Activated naive CD8-positive, alpha-beta T cell treated with anti-CD3 and anti-CD28 coated beads, Interleukin-2, amount 10 ng/mL, durations not matched to agents 7 days and 5 days (primary cell): ENCODE measurements at regions not wholly inside any gene's neighbourhood (a gene's known extent, or its start where the extent isn't known, plus 50 kb on each side); places are given as distances from the start of the nearest gene placed in this dataset.
"Not testable (repeated sequence)": the region's sequence is repeated elsewhere in the genome, so short reads cannot be mapped to it uniquely, and the experiment has no call there.

ENCODE experiments used
- ATAC-seq: fragments of 150-1000 bp; cut with Tn5 transposase; one replicate; pipeline ENCODE4 v1.10.0; 2021; ENCODE audit warnings: low read depth, moderate library complexity
- POLR2A ChIA-PET: fragments of 350-600 bp; sonication (Branson Sonifier 250); formaldehyde crosslinking; loops from one replicate; lab custom pipeline; 2021; ENCODE audit warnings: antibody characterized with exemption; lab: Charles Lee
- DNase-seq: peaks from one replicate; pipeline ENCODE4 v3.0.0; 2021
- H3K27ac Mint-ChIP-seq: one replicate; pipeline ENCODE4 v1.8.0; 2022; ENCODE audit warnings: mild to moderate bottlenecking, mixed read lengths
- H3K27me3 Mint-ChIP-seq: one replicate; pipeline ENCODE4 v1.8.0; 2022; ENCODE audit warnings: mild to moderate bottlenecking, moderate library complexity, mixed read lengths
- H3K36me3 Mint-ChIP-seq: one replicate; pipeline ENCODE4 v1.8.0; 2021; ENCODE audit warnings: mild to moderate bottlenecking, mixed read lengths
- H3K4me1 Mint-ChIP-seq: one replicate; pipeline ENCODE4 v1.8.0; 2021; ENCODE audit warnings: mixed read lengths
- H3K4me3 Mint-ChIP-seq: one replicate; pipeline ENCODE4 v1.8.0; 2022; ENCODE audit warnings: mild to moderate bottlenecking, moderate library complexity, mixed read lengths
- H3K9me3 Mint-ChIP-seq: one replicate; pipeline ENCODE4 v1.8.0; 2021; ENCODE audit warnings: mixed read lengths

DNA sequence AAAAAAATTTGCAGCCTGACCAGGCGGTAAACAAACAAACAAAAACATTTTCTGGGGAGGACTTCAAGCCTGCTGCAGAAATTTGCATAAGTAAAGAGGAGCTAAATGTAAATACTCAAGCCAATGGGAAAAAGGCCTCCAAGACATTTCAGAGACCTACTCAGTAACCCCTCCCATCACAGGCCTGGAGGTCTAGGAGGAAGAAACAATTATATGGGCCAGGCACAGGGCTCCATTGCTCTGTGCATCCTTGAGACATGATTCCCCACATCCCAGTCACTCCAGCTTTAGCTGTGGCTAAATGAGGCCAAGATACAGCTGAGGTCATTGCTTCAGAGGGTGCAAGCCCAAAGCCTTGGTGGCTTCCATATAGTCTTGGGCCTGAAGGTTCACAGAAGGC lies 793.4 kb downstream of the SLITRK1 start:
- H3K4me3 Mint-ChIP-seq = no peak overlapping the region
- DNase-seq = no peak
- H3K36me3 Mint-ChIP-seq = no peaks in the 10 kb centered on the region
- H3K27me3 Mint-ChIP-seq = no peaks in the 10 kb centered on the region
- no peaks in the 10 kb centered on the region for H3K4me1 Mint-ChIP-seq
- POLR2A ChIA-PET = no interaction called here
- no peaks in the 10 kb centered on the region for H3K9me3 Mint-ChIP-seq
- ATAC-seq = no peak
- H3K27ac Mint-ChIP-seq = no peak overlapping the region

DNA sequence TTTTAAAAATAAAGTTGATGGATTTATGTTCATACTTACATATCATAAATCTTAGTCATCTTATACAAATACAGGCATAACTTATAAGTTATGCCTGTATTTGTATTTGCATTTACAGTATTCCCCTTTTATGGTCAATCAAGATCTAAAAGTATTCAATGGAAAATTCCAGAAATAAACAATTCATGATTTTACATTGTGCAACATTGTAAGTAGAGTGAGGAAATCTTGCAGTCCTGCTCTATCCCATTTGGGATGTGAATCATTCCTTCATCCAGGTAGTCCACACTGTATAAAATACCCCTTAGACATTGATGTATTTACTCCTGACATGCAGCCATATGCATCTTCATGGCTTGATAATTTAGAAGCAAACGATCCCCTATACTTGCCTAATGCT lies 795.3 kb downstream of the SLITRK1 start:
- Mint-ChIP-seq H3K27me3 (no peaks in the 10 kb centered on the region), H3K36me3 (no peaks in the 10 kb centered on the region), H3K27ac (no peak overlapping the region), H3K4me3 (no peak overlapping the region), H3K4me1 (no peaks in the 10 kb centered on the region), H3K9me3 (no peaks in the 10 kb centered on the region)
- POLR2A ChIA-PET = no interaction called here
- no peak for ATAC-seq
- DNase-seq = no peak

DNA sequence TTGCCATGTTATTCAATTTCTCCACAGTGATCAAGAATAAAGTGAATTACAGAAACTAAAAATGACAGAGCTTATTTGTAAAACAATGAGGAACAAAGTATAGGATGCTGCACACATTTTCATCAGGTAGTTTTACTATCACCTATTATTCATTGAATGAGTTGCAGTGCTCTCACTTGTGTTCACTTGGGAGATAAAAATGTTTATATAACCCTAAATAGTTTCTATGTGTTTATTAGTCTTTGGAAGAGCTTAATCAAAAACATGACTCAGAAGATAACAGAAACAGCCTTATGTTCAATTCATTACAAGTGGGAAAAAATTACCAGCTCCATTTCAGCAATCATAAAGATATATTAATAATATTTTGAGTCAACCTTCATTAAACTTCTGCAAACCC lies 796.2 kb downstream of the SLITRK1 start:
- POLR2A ChIA-PET = no interaction called here
- Mint-ChIP-seq H3K27me3 (no peaks in the 10 kb centered on the region), H3K27ac (no peak overlapping the region), H3K4me3 (no peak overlapping the region), H3K4me1 (no peaks in the 10 kb centered on the region), H3K9me3 (peaks cover 2% of the 10 kb centered on the region), H3K36me3 (no peaks in the 10 kb centered on the region)
- no peak for DNase-seq
- ATAC-seq = no peak

DNA sequence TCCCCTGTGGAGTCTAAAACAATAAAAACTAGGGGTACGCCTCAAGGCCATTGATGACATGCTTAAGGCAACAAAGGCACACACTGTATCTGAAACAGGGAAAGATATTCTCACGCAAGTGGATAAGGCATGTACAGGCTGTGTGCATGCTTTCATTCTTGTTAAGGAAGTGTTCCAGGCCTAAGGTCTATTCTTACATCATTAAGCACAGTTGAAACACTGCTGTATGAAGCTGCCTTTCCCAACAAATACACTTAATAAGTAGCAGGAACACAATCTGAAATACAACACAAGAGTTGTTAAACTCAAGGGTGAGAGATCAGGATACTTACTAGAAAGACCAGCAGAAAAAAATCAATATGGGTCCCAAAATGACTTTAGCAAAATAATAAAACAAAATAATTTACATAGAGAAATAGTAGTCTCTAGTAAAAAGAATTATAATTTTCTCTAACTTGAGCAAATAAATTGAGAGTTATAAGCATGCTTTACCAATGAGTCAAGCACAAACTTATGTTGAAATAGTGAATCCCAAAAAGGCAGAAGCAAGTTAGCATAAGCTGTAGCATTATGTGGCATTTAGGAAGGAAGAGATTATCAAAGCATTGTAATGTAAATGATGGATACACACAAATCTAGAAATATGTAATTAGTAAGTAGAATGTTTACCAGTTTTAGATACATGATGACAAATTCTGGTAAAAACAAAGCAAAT lies 796.9 kb downstream of the SLITRK1 start:
- H3K27ac Mint-ChIP-seq = no peak overlapping the region
- no peaks in the 10 kb centered on the region for H3K4me1 Mint-ChIP-seq
- POLR2A ChIA-PET = no interaction called here
- no peaks in the 10 kb centered on the region for H3K36me3 Mint-ChIP-seq
- ATAC-seq (no peak), DNase-seq (no peak)
- peaks cover 2% of the 10 kb centered on the region for H3K9me3 Mint-ChIP-seq
- H3K27me3 Mint-ChIP-seq = no peaks in the 10 kb centered on the region
- no peak overlapping the region for H3K4me3 Mint-ChIP-seq

DNA sequence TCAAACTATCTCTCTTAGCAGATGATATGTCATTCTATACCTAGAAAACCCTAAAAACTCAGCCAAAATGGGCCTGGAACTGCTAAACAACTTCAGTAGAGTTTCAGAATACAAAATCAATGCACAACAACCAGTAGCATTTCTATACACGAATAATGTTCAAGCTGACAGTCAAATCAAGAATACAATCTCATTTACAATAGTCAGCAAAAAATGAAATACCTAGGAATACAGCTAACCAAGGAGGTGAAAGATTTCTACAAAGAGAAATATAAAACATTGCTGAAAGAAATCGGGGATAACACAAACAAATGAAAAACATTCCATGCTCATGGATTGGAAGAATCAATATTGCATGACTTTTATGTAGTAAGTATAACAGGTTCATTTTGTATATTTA lies 804.8 kb downstream of the SLITRK1 start:
- Mint-ChIP-seq H3K27ac (no peak overlapping the region), H3K36me3 (no peaks in the 10 kb centered on the region), H3K4me1 (no peaks in the 10 kb centered on the region), H3K4me3 (no peak overlapping the region), H3K27me3 (no peaks in the 10 kb centered on the region), H3K9me3 (peaks cover 5% of the 10 kb centered on the region)
- POLR2A ChIA-PET = no interaction called here
- ATAC-seq = no peak
- DNase-seq = no peak

DNA sequence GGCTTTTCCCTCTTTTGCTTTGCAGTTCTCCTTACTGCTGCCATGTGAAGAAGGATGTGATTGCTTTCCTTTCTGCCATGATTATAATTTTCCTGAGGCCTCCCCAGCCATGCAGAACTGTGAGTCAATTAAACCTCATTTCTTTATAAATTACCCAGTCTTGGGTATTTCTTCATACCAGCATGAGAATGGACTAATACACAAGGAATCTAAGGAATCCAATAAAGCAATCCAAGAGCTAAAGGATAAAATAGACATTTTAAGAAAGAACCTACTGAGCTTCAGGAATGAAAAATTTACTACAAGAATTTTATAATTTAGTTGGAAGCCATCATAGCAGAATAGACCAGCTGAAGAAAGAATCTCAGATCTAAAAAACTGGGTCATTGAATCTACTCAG lies 808.3 kb downstream of the SLITRK1 start:
- ATAC-seq, H3K27me3 Mint-ChIP-seq, H3K36me3 Mint-ChIP-seq, DNase-seq, H3K9me3 Mint-ChIP-seq, H3K4me3 Mint-ChIP-seq, POLR2A ChIA-PET, H3K27ac Mint-ChIP-seq, H3K4me1 Mint-ChIP-seq: not testable (repeated sequence)

DNA sequence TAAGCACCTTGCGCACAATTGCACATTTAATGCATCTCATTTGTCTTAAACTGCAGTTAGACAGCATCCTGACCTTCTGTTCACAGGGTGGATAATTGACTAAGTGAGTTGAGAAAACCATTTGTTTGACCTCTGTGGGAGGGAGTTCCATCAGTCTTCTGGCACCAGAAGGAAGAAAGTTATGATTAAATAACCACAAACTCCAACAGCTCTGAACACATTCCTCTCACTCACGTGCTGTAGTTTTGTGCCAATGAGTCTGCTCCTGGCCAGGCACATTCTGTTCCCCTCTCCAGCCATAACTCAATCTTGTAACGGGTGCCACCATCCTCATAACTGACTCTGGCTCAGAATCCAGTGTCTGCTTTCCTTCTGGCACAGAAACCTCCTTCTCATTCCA lies 817.2 kb downstream of the SLITRK1 start:
- no peak for DNase-seq
- H3K27me3 Mint-ChIP-seq = no peaks in the 10 kb centered on the region
- POLR2A ChIA-PET = no interaction called here
- no peak overlapping the region for H3K4me3 Mint-ChIP-seq
- no peaks in the 10 kb centered on the region for H3K36me3 Mint-ChIP-seq
- no peaks in the 10 kb centered on the region for H3K4me1 Mint-ChIP-seq
- ATAC-seq = no peak
- H3K27ac Mint-ChIP-seq = no peak overlapping the region
- H3K9me3 Mint-ChIP-seq = peaks cover 3% of the 10 kb centered on the region

DNA sequence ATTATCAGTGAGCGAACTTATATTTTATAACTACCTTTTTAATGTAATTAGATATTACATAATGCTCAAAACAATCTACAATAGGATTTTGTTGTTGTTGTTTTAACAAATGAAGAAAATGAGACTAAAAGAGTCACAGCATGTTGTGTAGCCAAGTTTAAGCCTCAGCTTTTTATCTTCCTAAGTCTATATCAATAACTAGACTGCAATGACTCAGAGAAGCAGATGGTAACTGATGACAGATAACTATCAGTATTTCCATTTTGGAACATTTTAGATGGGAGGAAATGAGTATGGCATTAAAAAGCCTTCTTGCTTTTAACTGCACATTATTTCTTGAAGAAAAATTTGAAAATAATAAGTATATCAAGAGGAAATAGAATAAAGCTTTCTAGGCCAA lies 825.2 kb downstream of the SLITRK1 start:
- POLR2A ChIA-PET = no interaction called here
- H3K36me3 Mint-ChIP-seq = no peaks in the 10 kb centered on the region
- no peak overlapping the region for H3K27ac Mint-ChIP-seq
- H3K4me1 Mint-ChIP-seq = no peaks in the 10 kb centered on the region
- no peaks in the 10 kb centered on the region for H3K9me3 Mint-ChIP-seq
- H3K27me3 Mint-ChIP-seq = no peaks in the 10 kb centered on the region
- no peak overlapping the region for H3K4me3 Mint-ChIP-seq
- ATAC-seq (no peak), DNase-seq (no peak)

DNA sequence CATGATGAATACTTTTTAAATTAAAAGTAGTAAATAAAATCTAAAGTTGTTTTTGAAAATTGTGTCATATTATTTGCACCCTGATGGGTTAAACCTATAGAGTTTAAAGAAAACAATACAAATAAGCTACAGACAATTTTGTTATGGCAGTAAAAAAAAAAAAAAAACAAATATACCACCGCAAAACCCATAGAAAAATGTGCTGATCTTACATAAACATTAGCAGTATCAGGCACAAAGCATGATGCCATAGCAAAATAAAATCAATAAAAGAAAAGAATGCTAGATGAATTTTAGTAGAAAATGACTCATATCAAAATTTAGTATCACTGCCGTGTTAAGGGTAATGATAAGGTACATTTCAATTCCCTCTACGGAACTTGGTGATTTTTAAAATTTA lies 826.0 kb downstream of the SLITRK1 start:
- no peaks in the 10 kb centered on the region for H3K4me1 Mint-ChIP-seq
- no peaks in the 10 kb centered on the region for H3K9me3 Mint-ChIP-seq
- no peak for ATAC-seq
- POLR2A ChIA-PET = no interaction called here
- DNase-seq = no peak
- no peaks in the 10 kb centered on the region for H3K36me3 Mint-ChIP-seq
- no peak overlapping the region for H3K27ac Mint-ChIP-seq
- H3K4me3 Mint-ChIP-seq = no peak overlapping the region
- no peaks in the 10 kb centered on the region for H3K27me3 Mint-ChIP-seq

DNA sequence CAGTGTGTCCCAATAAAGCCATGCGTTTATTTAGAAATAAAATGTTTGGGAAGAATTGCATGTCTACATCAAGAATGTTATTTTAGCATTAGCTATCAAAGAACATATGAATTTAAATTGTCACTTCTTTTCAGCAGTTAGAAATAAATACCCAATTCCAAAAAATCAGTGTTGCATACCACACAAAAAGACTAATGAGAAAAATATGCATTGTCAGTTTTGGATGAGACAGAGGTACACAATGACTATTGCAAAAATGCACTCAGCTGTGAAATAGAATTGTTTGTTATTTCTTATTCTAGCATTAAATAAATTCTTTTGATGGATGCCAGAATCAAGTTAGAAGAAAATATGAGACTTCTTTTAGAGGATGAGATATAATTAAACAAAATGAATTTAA lies 833.9 kb downstream of the SLITRK1 start:
- no peaks in the 10 kb centered on the region for H3K9me3 Mint-ChIP-seq
- ATAC-seq = no peak
- no peak for DNase-seq
- no peaks in the 10 kb centered on the region for H3K4me1 Mint-ChIP-seq
- H3K36me3 Mint-ChIP-seq = no peaks in the 10 kb centered on the region
- no peak overlapping the region for H3K4me3 Mint-ChIP-seq
- no peak overlapping the region for H3K27ac Mint-ChIP-seq
- H3K27me3 Mint-ChIP-seq = no peaks in the 10 kb centered on the region
- POLR2A ChIA-PET = no interaction called here

DNA sequence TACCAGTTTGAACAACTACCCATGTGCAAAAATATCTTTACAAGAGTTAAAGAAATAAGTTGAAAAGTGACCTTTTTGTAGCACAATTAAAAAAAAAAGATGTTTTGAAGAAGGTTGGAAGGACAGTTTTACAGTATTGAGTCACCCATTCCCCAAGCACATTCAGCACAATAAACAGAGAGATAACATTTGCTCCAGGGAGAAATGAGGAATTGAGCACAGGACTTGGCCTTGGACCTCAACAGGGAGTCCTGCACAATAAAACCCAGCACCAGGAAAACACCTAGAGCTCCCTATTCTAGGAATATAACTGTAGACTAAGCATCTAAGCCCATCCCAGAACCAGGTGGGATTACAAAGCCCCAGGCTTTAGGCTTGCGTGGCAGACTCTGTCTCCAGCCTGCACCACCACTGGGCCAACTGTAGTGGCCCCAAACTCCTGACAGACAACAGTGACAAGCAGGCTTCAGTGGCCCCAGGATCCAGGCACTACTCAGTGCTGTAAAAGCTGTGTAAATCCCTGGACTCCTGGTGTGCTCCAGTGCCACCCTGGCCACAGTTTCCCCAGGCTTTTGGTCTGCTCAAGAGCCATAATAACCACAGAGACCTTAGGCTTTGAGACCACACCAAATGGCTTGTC lies 857.2 kb downstream of the SLITRK1 start:
- no peaks in the 10 kb centered on the region for H3K4me1 Mint-ChIP-seq
- H3K27me3 Mint-ChIP-seq = no peaks in the 10 kb centered on the region
- H3K27ac Mint-ChIP-seq = no peak overlapping the region
- no peak for DNase-seq
- H3K36me3 Mint-ChIP-seq = no peaks in the 10 kb centered on the region
- no peak for ATAC-seq
- no peak overlapping the region for H3K4me3 Mint-ChIP-seq
- POLR2A ChIA-PET = no interaction called here
- H3K9me3 Mint-ChIP-seq = no peaks in the 10 kb centered on the region

DNA sequence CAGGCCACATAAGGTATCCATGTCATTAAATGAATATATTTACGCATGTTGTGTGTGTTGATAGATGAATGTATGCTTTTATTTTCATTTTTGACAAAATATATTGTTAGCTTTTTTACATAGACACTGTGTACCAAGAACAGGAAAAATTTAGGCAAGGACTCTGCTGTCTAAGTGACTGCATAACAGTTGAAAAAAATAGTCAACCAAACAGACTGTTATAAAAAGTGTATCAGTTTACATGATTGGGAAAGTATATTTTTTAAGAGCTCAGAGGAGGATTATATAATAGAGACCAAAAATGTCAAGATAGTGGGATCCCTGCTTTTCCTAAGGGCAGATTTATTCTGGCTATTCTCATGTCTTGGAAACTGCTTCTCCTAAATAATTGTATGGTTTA lies 858.0 kb downstream of the SLITRK1 start:
- no peak for DNase-seq
- ATAC-seq = no peak
- Mint-ChIP-seq H3K9me3 (peaks cover 2% of the 10 kb centered on the region), H3K4me1 (no peaks in the 10 kb centered on the region), H3K4me3 (no peak overlapping the region), H3K36me3 (no peaks in the 10 kb centered on the region), H3K27me3 (no peaks in the 10 kb centered on the region), H3K27ac (no peak overlapping the region)
- POLR2A ChIA-PET = no interaction called here

DNA sequence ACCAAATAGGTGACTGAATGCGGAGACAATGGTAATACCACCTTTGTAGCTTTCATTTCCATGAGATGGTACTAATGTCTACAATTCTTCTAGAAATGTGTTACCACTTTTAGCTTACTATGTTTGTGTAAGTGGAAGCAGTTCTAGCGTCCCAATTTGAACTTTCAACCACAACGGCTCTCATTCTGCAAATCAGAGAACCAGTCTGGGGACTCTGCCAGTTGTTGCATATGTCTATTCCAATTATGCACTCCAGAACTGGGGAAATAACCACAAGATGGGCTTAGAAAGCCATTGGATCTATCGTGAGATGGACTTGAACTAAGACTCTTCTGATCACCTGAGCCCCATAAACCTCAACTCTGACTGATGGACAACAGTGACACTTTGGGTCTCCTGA lies 862.3 kb downstream of the SLITRK1 start:
- no peaks in the 10 kb centered on the region for H3K27me3 Mint-ChIP-seq
- peaks cover 9% of the 10 kb centered on the region for H3K9me3 Mint-ChIP-seq
- H3K27ac Mint-ChIP-seq = no peak overlapping the region
- H3K36me3 Mint-ChIP-seq = no peaks in the 10 kb centered on the region
- H3K4me3 Mint-ChIP-seq = no peak overlapping the region
- POLR2A ChIA-PET = no interaction called here
- no peak for DNase-seq
- no peak for ATAC-seq
- no peaks in the 10 kb centered on the region for H3K4me1 Mint-ChIP-seq

DNA sequence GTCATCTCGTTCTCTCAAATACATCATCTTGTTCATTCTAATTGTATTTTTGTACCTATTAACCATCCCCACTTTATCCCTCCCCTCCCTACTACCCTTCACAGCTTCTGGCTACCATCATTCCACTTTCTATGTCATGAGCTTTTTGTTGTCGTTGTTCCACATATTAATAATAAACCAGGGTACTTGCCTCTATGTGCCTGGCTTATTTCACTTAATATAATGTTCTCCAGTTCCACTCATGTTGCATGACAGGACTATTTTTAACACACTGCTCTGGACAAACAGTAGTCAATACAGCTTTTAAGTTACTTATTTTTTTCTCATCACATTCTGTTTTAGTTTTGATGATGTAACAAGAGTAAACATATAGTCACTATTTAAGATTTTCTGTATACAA lies 872.3 kb downstream of the SLITRK1 start:
- ATAC-seq (no peak), DNase-seq (no peak)
- Mint-ChIP-seq H3K36me3 (no peaks in the 10 kb centered on the region), H3K9me3 (peaks cover 2% of the 10 kb centered on the region), H3K27me3 (no peaks in the 10 kb centered on the region), H3K4me1 (no peaks in the 10 kb centered on the region), H3K27ac (no peak overlapping the region), H3K4me3 (no peak overlapping the region)
- POLR2A ChIA-PET = no interaction called here
